Body of pancreas (tissue), 4 donors: ENCODE measurements at regions not wholly inside any gene's neighbourhood (a gene's known extent, or its start where the extent isn't known, plus 50 kb on each side); places are given as distances from the start of the nearest gene placed in this dataset.

Source experiments
- ATAC-seq: fragments of 150-250 bp; one replicate; pipeline ENCODE4 v1.9.1; 2016
- DNase-seq, 4 donors: peaks; one replicate each; pipeline ENCODE4 v3.0.0-alpha.2; 2019
- H3K27ac ChIP-seq, 4 donors: fragments of 200-600 bp; sonication (generic); 1 replicate in 3 of 4; 2 replicates in 1 of 4; pipeline versions ENCODE4 v1.5.1 to v1.6.1; 2016 to 2019; ENCODE audit warnings: mild to moderate bottlenecking in 1 of 4, mixed read lengths in 1 of 4, moderate library complexity in 1 of 4
- H3K27me3 ChIP-seq, 2 donors: fragments of 200-600 bp; sonication (generic); one replicate each; pipeline ENCODE4 v1.6.0; 2016; ENCODE audit warnings: mild to moderate bottlenecking in 1 of 2
- H3K36me3 ChIP-seq, 2 donors: fragments of 200-600 bp; sonication (generic); replicated peaks in 1 of 2; 2 replicates each; pipeline ENCODE4 v1.5.1; 2016; ENCODE audit warnings: low read depth in 2 of 2; ENCODE audit not compliant: insufficient read depth in 1 of 2
- H3K4me1 ChIP-seq: fragments of 200-600 bp; sonication (generic); one replicate; pipeline ENCODE4 v1.6.0; 2016
- H3K4me3 ChIP-seq, 2 donors: fragments of 200-600 bp; sonication (generic); 1 replicate in 1 of 2; 2 replicates in 1 of 2; pipeline ENCODE4 v1.5.1; 2016 to 2019
- H3K9me3 ChIP-seq, 3 donors: fragments of 200-600 bp; sonication (generic); 1 replicate in 2 of 3; 2 replicates in 1 of 3; pipeline ENCODE4 v1.5.1; 2016
- POLR2A ChIP-seq, 3 donors: fragments of 450-650 bp; IDR thresholded peaks; one replicate each; pipeline ENCODE4 v1.6.1; 2016; ENCODE audit warnings: antibody characterized with exemption in 3 of 3, mild to moderate bottlenecking in 2 of 3
- WGBS, 2 donors: methylation state at CpG; one replicate each; pipeline ENCODE4 v1.1.5; 2017; 5-methylcytosine and 5-hydroxymethylcytosine counted together
- intact Hi-C: fragments of 100-400 bp; cut with DNase I; formaldehyde crosslinking; loops from one replicate; pipeline ENCODE4 v1.15.1; 2023
- TF ChIP-seq, protein P1 (sequence below), 7 experiments: fragments of 450-650 bp in 4 of 7; fragments of 200-600 bp in 3 of 7; sonication (generic) in 3 of 7; IDR thresholded peaks; one replicate each; pipeline ENCODE4 v1.5.1; 2016 to 2019; ENCODE audit warnings: antibody characterized with exemption in 7 of 7

DNA sequence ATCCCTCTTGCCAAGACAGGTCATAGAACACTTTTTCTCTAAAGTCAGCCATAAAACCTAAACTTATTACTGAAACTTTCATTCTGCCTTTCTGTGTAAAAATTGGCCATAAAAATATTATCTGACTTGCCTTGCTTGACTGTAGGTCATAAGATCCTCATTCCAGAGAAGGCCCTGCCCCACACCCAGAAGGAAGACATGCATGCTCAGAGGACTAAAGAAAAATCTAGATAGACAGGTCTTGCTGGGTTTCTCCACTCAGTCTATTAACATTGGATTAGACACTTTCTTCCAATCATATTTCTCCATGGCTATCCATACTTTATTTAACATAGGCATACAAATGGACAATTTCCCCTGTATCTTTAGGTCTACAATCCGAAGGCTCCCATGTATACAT is 1066.5 kb downstream of the SLITRK1 start:
- no peaks in the 10 kb centered on the region for H3K36me3 ChIP-seq
- 46 to 51% methylated on average over 1 of the region's 1 CpG for WGBS, 2 donors
- no peaks in the 10 kb centered on the region for H3K4me1 ChIP-seq
- TF ChIP-seq, protein P1, sequence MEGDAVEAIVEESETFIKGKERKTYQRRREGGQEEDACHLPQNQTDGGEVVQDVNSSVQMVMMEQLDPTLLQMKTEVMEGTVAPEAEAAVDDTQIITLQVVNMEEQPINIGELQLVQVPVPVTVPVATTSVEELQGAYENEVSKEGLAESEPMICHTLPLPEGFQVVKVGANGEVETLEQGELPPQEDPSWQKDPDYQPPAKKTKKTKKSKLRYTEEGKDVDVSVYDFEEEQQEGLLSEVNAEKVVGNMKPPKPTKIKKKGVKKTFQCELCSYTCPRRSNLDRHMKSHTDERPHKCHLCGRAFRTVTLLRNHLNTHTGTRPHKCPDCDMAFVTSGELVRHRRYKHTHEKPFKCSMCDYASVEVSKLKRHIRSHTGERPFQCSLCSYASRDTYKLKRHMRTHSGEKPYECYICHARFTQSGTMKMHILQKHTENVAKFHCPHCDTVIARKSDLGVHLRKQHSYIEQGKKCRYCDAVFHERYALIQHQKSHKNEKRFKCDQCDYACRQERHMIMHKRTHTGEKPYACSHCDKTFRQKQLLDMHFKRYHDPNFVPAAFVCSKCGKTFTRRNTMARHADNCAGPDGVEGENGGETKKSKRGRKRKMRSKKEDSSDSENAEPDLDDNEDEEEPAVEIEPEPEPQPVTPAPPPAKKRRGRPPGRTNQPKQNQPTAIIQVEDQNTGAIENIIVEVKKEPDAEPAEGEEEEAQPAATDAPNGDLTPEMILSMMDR (IDR thresholded peaks at IDR 0.05), result no peak
- TF ChIP-seq POLR2A (IDR thresholded peaks at IDR 0.05), result no peak
- ATAC-seq, result no peak
- H3K4me3 ChIP-seq, result no peak overlapping the region
- no peak for DNase-seq
- intact Hi-C loops, result no loop called here
- H3K9me3 ChIP-seq, result peaks cover 0 to 7% (median 0%) of the 10 kb centered on the region in 3 donors
- no peak overlapping the region for H3K27ac ChIP-seq
- H3K27me3 ChIP-seq, result no peaks in the 10 kb centered on the region

DNA sequence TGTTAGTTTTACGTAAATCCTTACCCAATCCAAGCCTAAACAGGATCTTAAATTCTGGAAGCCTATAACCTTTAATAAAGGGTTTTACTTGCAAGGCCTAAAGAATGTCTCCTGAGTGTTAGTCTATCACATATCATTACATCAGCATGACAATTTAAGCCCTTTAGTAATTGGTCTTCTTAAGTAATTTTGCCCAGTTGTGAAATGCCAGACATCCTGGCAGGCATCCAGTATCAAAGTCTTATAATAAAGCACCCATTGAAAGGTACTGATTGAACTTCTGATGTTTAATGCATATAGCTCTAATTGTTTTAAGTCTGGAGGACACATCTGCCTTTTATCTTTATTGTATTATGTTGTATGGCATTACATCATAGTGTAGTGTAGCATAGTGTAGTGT is 1078.9 kb downstream of the SLITRK1 start:
- DNase-seq (no peak), ATAC-seq (no peak)
- Histone ChIP-seq H3K36me3 (no peaks in the 10 kb centered on the region), H3K9me3 (no peaks in the 10 kb centered on the region), H3K27ac (no peak overlapping the region), H3K27me3 (no peaks in the 10 kb centered on the region), H3K4me3 (no peak overlapping the region), H3K4me1 (no peaks in the 10 kb centered on the region)
- no peak for TF ChIP-seq POLR2A (IDR thresholded peaks at IDR 0.05)
- TF ChIP-seq, protein P1 (IDR thresholded peaks at IDR 0.05), result no peak
- intact Hi-C loops, result no loop called here
- WGBS, 2 donors, result 93% methylated on average over 1 of the region's 1 CpG

DNA sequence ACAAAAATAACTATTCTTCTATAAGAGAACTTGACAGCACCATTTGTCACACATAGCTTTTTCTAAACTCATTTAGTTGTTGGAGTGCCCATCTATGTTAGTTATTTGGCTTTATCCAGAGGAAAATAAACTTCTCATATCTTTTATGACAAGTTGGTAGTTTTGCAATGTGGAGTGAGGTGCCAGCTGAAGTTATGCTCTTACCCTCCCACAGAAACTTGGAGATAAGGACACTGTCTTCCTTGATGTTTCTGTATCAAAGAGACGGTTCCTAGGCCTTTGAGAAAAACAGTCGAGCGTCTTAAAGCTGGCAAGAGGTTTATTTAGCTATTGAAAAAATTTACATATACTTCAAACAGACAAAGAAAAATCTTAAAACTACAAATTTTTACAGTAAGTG is 1079.7 kb downstream of the SLITRK1 start:
- Histone ChIP-seq H3K27me3 (no peaks in the 10 kb centered on the region), H3K36me3 (no peaks in the 10 kb centered on the region), H3K27ac (no peak overlapping the region), H3K4me1 (no peaks in the 10 kb centered on the region), H3K9me3 (no peaks in the 10 kb centered on the region), H3K4me3 (no peak overlapping the region)
- WGBS, 2 donors, result 78% methylated on average over 3 of the region's 3 CpGs
- TF ChIP-seq POLR2A (IDR thresholded peaks at IDR 0.05), result no peak
- TF ChIP-seq, protein P1 (IDR thresholded peaks at IDR 0.05), result no peak
- no peak for ATAC-seq
- intact Hi-C loops, result no loop called here
- no peak for DNase-seq

DNA sequence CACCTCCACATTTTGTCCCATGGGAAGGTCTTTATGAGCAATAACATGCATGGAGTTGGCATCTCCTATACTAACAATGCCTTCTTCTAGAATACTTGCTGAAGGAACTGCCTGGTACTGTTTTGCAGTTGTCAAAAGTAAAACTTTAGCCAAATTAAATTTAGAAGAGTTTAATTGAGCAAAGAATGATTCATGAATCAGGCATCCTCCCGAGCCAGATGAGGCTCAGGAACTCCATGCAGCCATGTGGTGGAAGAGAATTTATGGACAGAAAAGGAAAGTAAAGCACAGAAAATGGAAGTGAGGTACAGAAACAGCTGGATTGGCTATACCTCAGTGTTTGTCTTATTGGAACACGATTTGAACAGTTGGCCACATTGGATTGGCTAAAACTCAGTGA is 1081.9 kb downstream of the SLITRK1 start:
- WGBS, 2 donors, result 53 to 57% methylated on average over 2 of the region's 2 CpGs
- no peak for TF ChIP-seq POLR2A (IDR thresholded peaks at IDR 0.05)
- TF ChIP-seq, protein P1 (IDR thresholded peaks at IDR 0.05), result no peak

DNA sequence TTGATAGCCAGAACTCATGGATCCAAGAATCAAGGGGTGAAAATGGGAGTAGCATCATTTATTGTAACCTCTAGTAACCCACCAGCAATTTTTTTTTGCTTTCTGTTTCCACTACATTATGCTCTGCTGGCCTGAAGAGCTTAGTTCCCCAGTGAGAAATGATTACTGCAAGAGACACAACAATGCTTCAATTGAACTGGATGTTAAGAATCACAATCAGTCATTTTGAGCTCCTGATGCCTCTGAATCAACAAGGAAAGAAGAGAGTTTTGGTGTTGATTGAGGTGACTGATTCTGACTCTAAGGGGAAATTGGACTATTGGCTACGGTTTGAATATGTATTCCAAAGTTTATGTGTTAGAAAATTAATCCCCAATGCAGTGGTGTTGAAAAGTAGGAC is 1084.4 kb downstream of the SLITRK1 start:
- no peaks in the 10 kb centered on the region for H3K36me3 ChIP-seq
- 36 to 53% methylated on average over 1 of the region's 1 CpG for WGBS, 2 donors
- H3K4me3 ChIP-seq, result no peak overlapping the region
- H3K27me3 ChIP-seq, result no peaks in the 10 kb centered on the region
- DNase-seq (no peak), ATAC-seq (no peak)
- TF ChIP-seq, protein P1 (IDR thresholded peaks at IDR 0.05), result no peak
- no peak for TF ChIP-seq POLR2A (IDR thresholded peaks at IDR 0.05)
- no peaks in the 10 kb centered on the region for H3K4me1 ChIP-seq
- no peaks in the 10 kb centered on the region for H3K9me3 ChIP-seq
- H3K27ac ChIP-seq, result no peak overlapping the region
- intact Hi-C loops, result no loop called here

More for the DNA sequence above, 1081.9 kb downstream of the SLITRK1 start:
- DNase-seq, result no peak
- H3K4me1 ChIP-seq, result no peaks in the 10 kb centered on the region
- H3K4me3 ChIP-seq, result no peak overlapping the region
- no peaks in the 10 kb centered on the region for H3K9me3 ChIP-seq
- intact Hi-C loops, result no loop called here
- no peak for ATAC-seq
- no peaks in the 10 kb centered on the region for H3K36me3 ChIP-seq
- no peak overlapping the region for H3K27ac ChIP-seq
- H3K27me3 ChIP-seq, result no peaks in the 10 kb centered on the region
